Testis (tissue), 2 donors: ENCODE measurements at regions not wholly inside any gene's neighbourhood (a gene's known extent, or its start where the extent isn't known, plus 50 kb on each side); places are given as distances from the start of the nearest gene placed in this dataset.
"Not testable (repeated sequence)": the region's sequence is repeated elsewhere in the genome, so short reads cannot be mapped to it uniquely, and the experiment has no call there.

Experiments
- DNase-seq: peaks from one replicate; pipeline ENCODE4 v3.0.0-alpha.2; 2019
- H3K27ac ChIP-seq, 2 donors: fragments of 200-600 bp; sonication (generic); one replicate each; pipeline ENCODE4 v1.5.1; 2019
- H3K27me3 ChIP-seq: fragments of 200-600 bp; sonication (generic); one replicate; pipeline ENCODE4 v1.5.1; 2019
- H3K36me3 ChIP-seq: fragments of 200-600 bp; sonication (generic); one replicate; pipeline ENCODE4 v1.5.1; 2017; ENCODE audit warnings: low read depth; ENCODE audit errors: missing control alignments
- H3K4me1 ChIP-seq: fragments of 200-600 bp; sonication (generic); one replicate; pipeline ENCODE4 v1.5.1; 2019
- H3K4me3 ChIP-seq, 2 donors: fragments of 200-600 bp; sonication (generic); one replicate each; pipeline ENCODE4 v1.5.1; 2017 to 2019
- H3K9me3 ChIP-seq: fragments of 200-600 bp; sonication (generic); one replicate; pipeline ENCODE4 v1.5.1; 2017
- CTCF ChIP-seq, 3 experiments: fragments of 450-650 bp in 2 of 3; fragments of 200-600 bp in 1 of 3; sonication (generic) in 1 of 3; IDR thresholded peaks; one replicate each; pipeline ENCODE4 v1.5.1; 2016 to 2019; ENCODE audit warnings: antibody characterized with exemption in 3 of 3, mild to moderate bottlenecking in 2 of 3, moderate library complexity in 1 of 3
- POLR2A ChIP-seq: fragments of 450-650 bp; IDR thresholded peaks from one replicate; pipeline ENCODE4 v1.6.1; 2017; ENCODE audit warnings: antibody characterized with exemption, mild to moderate bottlenecking, moderate library complexity
- WGBS, 2 donors: methylation state at CpG; one replicate each; pipeline ENCODE4 v1.1.5; 2018; 5-methylcytosine and 5-hydroxymethylcytosine counted together
- intact Hi-C: fragments of 100-400 bp; cut with DNase I; formaldehyde crosslinking; loops from one replicate; pipeline ENCODE4 v1.15.1; 2023; ENCODE audit warnings: low total_unique reads

- WGBS, 2 donors, result 86 to 95% methylated on average over 4 of the region's 4 CpGs
Observed at GRCh38 chr7:53121374-53121773, 85.9 kb downstream of the POM121L12 start.

GRCh38 chr7:53131697-53132096, 96.3 kb downstream of the POM121L12 start:
- no peaks in the 10 kb centered on the region for H3K36me3 ChIP-seq
- WGBS, 2 donors, result 83 to 94% methylated on average over 1 of the region's 1 CpG

More at GRCh38 chr7:53121374-53121773, 85.9 kb downstream of the POM121L12 start:
- Histone ChIP-seq H3K36me3 (no peaks in the 10 kb centered on the region), H3K27ac (no peak overlapping the region), H3K4me3 (no peak overlapping the region), H3K27me3 (no peaks in the 10 kb centered on the region), H3K9me3 (no peaks in the 10 kb centered on the region), H3K4me1 (no peaks in the 10 kb centered on the region)
- TF ChIP-seq POLR2A, result no peak
- no peak for TF ChIP-seq CTCF (IDR thresholded peaks at IDR 0.05)
- no peak for DNase-seq
- intact Hi-C loops, result no loop called here

GRCh38 chr7:53151496-53151895, 116.1 kb downstream of the POM121L12 start:
- Histone ChIP-seq H3K4me1 (no peaks in the 10 kb centered on the region), H3K4me3 (no peak overlapping the region), H3K27ac (no peak overlapping the region), H3K36me3 (no peaks in the 10 kb centered on the region), H3K27me3 (no peaks in the 10 kb centered on the region), H3K9me3 (no peaks in the 10 kb centered on the region)
- intact Hi-C loops, result no loop called here
- TF ChIP-seq CTCF (IDR thresholded peaks at IDR 0.05), result no peak
- TF ChIP-seq POLR2A, result no peak
- WGBS, 2 donors, result 72 to 84% methylated on average over 2 of the region's 2 CpGs
- DNase-seq, result no peak

More at GRCh38 chr7:53131697-53132096, 96.3 kb downstream of the POM121L12 start:
- H3K4me1 ChIP-seq, result no peaks in the 10 kb centered on the region
- TF ChIP-seq CTCF (IDR thresholded peaks at IDR 0.05) (no peak), POLR2A (no peak)
- DNase-seq, result no peak
- no peak overlapping the region for H3K27ac ChIP-seq
- no peaks in the 10 kb centered on the region for H3K27me3 ChIP-seq
- intact Hi-C loops, result no loop called here
- no peak overlapping the region for H3K4me3 ChIP-seq
- H3K9me3 ChIP-seq, result no peaks in the 10 kb centered on the region

- H3K4me1 ChIP-seq, intact Hi-C loops, H3K27ac ChIP-seq, H3K4me3 ChIP-seq, DNase-seq, H3K36me3 ChIP-seq, H3K27me3 ChIP-seq, H3K9me3 ChIP-seq: not testable (repeated sequence)
- 59 to 68% methylated on average over 16 to 27 of the region's 27 CpGs for WGBS, 2 donors
Observed at GRCh38 chr7:53187184-53187583, 151.8 kb downstream of the POM121L12 start.

GRCh38 chr7:53191191-53191695, 155.8 kb downstream of the POM121L12 start:
- H3K4me3 ChIP-seq, result no peak overlapping the region
- WGBS, 2 donors, result 93 to 94% methylated on average over 3 of the region's 3 CpGs
- H3K4me1 ChIP-seq, result no peaks in the 10 kb centered on the region
- intact Hi-C loops, result no loop called here
- no peaks in the 10 kb centered on the region for H3K9me3 ChIP-seq
- no peaks in the 10 kb centered on the region for H3K36me3 ChIP-seq
- TF ChIP-seq POLR2A, result no peak
- TF ChIP-seq CTCF (IDR thresholded peaks at IDR 0.05), result no peak
- no peak overlapping the region for H3K27ac ChIP-seq
- no peak for DNase-seq
- no peaks in the 10 kb centered on the region for H3K27me3 ChIP-seq
